Activated T-helper 1 cell treated with anti-CD3 and anti-CD28 coated beads, Interleukin-2, amount 50 U/mL, for 16 hours (primary cell): ENCODE measurements at regions not wholly inside any gene's neighbourhood (a gene's known extent, or its start where the extent isn't known, plus 50 kb on each side); places are given as distances from the start of the nearest gene placed in this dataset.
"Not testable (repeated sequence)": the region's sequence is repeated elsewhere in the genome, so short reads cannot be mapped to it uniquely, and the experiment has no call there.

Source experiments
- DNase-seq, 2 donors: peaks; one replicate each; pipeline ENCODE4 v3.0.0-alpha.2; 2020; ENCODE audit warnings: low read depth in 1 of 2, low spot score in 1 of 2

GRCh38 chr22:25348996-25349395 is 129.6 kb downstream of the CRYBB2 start:
- DNase-seq: not testable (repeated sequence)

GRCh38 chr22:25350551-25350971 is 131.1 kb downstream of the CRYBB2 start:
- DNase-seq: no peak

GRCh38 chr22:25351631-25352293 is 132.3 kb downstream of the CRYBB2 start:
- DNase-seq: no peak

- DNase-seq: no peak
These were observed 132.8 kb downstream of the CRYBB2 start for GRCh38 chr22:25352294-25352680.

GRCh38 chr22:25353516-25354445 is 134.3 kb downstream of the CRYBB2 start:
- DNase-seq: no peak

- no peak for DNase-seq
These were observed 135.0 kb downstream of the CRYBB2 start for GRCh38 chr22:25354456-25354855.

- no peak for DNase-seq
These were observed 137.7 kb downstream of the CRYBB2 start for GRCh38 chr22:25357132-25357455.

- no peak for DNase-seq
These were observed 138.4 kb downstream of the CRYBB2 start for GRCh38 chr22:25357606-25358420.

- DNase-seq: no peak
These were observed 139.2 kb downstream of the CRYBB2 start for GRCh38 chr22:25358421-25359170.

- no peak for DNase-seq
These were observed 140.3 kb downstream of the CRYBB2 start for GRCh38 chr22:25359601-25360261.

- DNase-seq: no peak
These were observed 141.0 kb downstream of the CRYBB2 start for GRCh38 chr22:25360411-25360810.

GRCh38 chr22:25360891-25361645 is 141.6 kb downstream of the CRYBB2 start:
- DNase-seq: no peak

GRCh38 chr22:25361899-25362214 is 142.4 kb downstream of the CRYBB2 start:
- no peak for DNase-seq

- DNase-seq: peak; percentile 30 to 48
These were observed 142.9 kb downstream of the CRYBB2 start for GRCh38 chr22:25362215-25362882.

- DNase-seq: no peak
These were observed 143.4 kb downstream of the CRYBB2 start for GRCh38 chr22:25362883-25363240.

GRCh38 chr22:25363474-25363873 is 144.0 kb downstream of the CRYBB2 start:
- no peak for DNase-seq

- no peak for DNase-seq
These were observed 144.8 kb downstream of the CRYBB2 start for GRCh38 chr22:25364281-25364680.

- no peak for DNase-seq
These were observed 145.3 kb downstream of the CRYBB2 start for GRCh38 chr22:25364736-25365241.
